ENCODE measurements at regions not wholly inside any gene's neighbourhood (a gene's known extent, or its start where the extent isn't known, plus 50 kb on each side); places are given as distances from the start of the nearest gene placed in this dataset.

- H3K27me3 Mint-ChIP-seq (ENCODE audit: insufficient read depth) = no peaks in the 10 kb centered on the region; the same call in none of the 2 replicates
- no peaks in the 10 kb centered on the region for H3K4me1 Mint-ChIP-seq (ENCODE audit: low read depth)
- no peak overlapping the region for H3K27ac Mint-ChIP-seq
- no peak for DNase-seq
- H3K36me3 Mint-ChIP-seq (ENCODE audit: low read depth) = no peaks in the 10 kb centered on the region
- TF ChIP-seq, protein P1, sequence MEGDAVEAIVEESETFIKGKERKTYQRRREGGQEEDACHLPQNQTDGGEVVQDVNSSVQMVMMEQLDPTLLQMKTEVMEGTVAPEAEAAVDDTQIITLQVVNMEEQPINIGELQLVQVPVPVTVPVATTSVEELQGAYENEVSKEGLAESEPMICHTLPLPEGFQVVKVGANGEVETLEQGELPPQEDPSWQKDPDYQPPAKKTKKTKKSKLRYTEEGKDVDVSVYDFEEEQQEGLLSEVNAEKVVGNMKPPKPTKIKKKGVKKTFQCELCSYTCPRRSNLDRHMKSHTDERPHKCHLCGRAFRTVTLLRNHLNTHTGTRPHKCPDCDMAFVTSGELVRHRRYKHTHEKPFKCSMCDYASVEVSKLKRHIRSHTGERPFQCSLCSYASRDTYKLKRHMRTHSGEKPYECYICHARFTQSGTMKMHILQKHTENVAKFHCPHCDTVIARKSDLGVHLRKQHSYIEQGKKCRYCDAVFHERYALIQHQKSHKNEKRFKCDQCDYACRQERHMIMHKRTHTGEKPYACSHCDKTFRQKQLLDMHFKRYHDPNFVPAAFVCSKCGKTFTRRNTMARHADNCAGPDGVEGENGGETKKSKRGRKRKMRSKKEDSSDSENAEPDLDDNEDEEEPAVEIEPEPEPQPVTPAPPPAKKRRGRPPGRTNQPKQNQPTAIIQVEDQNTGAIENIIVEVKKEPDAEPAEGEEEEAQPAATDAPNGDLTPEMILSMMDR (IDR thresholded peaks at IDR 0.05) = no peak
- no peaks in the 10 kb centered on the region for H3K9me3 Mint-ChIP-seq
- H3K4me3 Mint-ChIP-seq = no peak overlapping the region
These were observed 389.6 kb downstream of the YTHDC2 start for GRCh38 chr5:113902917-113903660.

- H3K4me3 Mint-ChIP-seq = no peak overlapping the region
- no peaks in the 10 kb centered on the region for H3K9me3 Mint-ChIP-seq
- H3K4me1 Mint-ChIP-seq (ENCODE audit: low read depth) = no peaks in the 10 kb centered on the region
- TF ChIP-seq, protein P1 (IDR thresholded peaks at IDR 0.05) = no peak
- H3K36me3 Mint-ChIP-seq (ENCODE audit: low read depth) = no peaks in the 10 kb centered on the region
- no peak for DNase-seq
- no peak overlapping the region for H3K27ac Mint-ChIP-seq
- no peaks in the 10 kb centered on the region; the same call in 1 of the 2 replicates for H3K27me3 Mint-ChIP-seq (ENCODE audit: insufficient read depth)
These were observed 396.3 kb downstream of the YTHDC2 start for GRCh38 chr5:113909782-113910181.

DNA sequence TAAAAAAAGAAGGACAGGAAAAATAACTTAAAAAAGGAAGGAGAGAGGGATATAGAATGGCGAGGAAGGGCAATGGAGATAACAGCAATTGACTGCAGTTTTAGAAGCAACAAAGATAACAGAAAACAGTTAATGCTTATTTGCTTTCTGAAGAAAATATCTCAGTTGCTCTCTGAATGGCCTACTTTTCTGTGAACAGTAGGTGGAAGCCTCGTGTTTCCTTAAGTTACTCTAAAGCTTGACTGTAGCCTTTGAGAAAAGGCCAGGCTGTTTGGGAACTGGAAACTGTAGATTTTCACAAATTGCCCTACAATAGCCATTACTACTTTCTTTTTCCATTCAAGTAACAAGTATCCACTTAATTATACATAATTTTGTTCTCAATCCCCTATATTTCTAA lies 404.5 kb downstream of the YTHDC2 start:
- H3K27ac Mint-ChIP-seq = no peak overlapping the region
- no peaks in the 10 kb centered on the region for H3K4me1 Mint-ChIP-seq (ENCODE audit: low read depth)
- H3K27me3 Mint-ChIP-seq (ENCODE audit: insufficient read depth) = no peaks in the 10 kb centered on the region
- DNase-seq = no peak
- TF ChIP-seq, protein P1 (IDR thresholded peaks at IDR 0.05) = no peak
- no peaks in the 10 kb centered on the region for H3K36me3 Mint-ChIP-seq (ENCODE audit: low read depth)
- no peak overlapping the region for H3K4me3 Mint-ChIP-seq
- no peaks in the 10 kb centered on the region for H3K9me3 Mint-ChIP-seq

- TF ChIP-seq, protein P1 (IDR thresholded peaks at IDR 0.05) = no peak
- no peaks in the 10 kb centered on the region for H3K4me1 Mint-ChIP-seq (ENCODE audit: low read depth)
- no peak overlapping the region for H3K27ac Mint-ChIP-seq
- no peaks in the 10 kb centered on the region for H3K27me3 Mint-ChIP-seq (ENCODE audit: insufficient read depth)
- no peak overlapping the region for H3K4me3 Mint-ChIP-seq
- H3K36me3 Mint-ChIP-seq (ENCODE audit: low read depth) = no peaks in the 10 kb centered on the region
- DNase-seq = no peak
- no peaks in the 10 kb centered on the region for H3K9me3 Mint-ChIP-seq
These were observed 408.8 kb downstream of the YTHDC2 start for GRCh38 chr5:113922343-113922742.

DNA sequence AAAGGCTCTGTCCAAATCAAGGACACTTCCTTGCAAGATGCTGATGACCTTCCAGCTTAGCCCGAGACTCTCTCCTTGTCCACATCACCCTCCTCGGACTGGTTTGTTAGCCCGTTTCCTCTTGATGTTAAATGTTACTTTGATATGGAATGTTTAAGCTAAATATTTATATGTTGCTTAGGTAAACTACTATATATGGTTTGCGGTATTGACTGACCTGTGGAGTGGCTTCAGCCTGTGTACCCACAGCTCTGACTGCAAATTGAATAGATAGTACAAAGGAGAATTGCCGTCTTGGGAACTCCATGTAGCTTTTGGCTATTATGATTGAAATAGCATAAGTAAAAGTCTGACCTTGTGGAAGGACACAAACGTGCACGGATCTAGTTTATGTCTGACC lies 422.0 kb downstream of the YTHDC2 start:
- Mint-ChIP-seq H3K36me3 (ENCODE audit: low read depth) (no peaks in the 10 kb centered on the region), H3K4me3 (no peak overlapping the region), H3K27ac (no peak overlapping the region), H3K27me3 (ENCODE audit: insufficient read depth) (no peaks in the 10 kb centered on the region), H3K9me3 (no peaks in the 10 kb centered on the region), H3K4me1 (ENCODE audit: low read depth) (no peaks in the 10 kb centered on the region)
- TF ChIP-seq, protein P1 (IDR thresholded peaks at IDR 0.05) = no peak
- no peak for DNase-seq
